Ishikawa (cell line): ENCODE measurements at regions not wholly inside any gene's neighbourhood (a gene's known extent, or its start where the extent isn't known, plus 50 kb on each side); places are given as distances from the start of the nearest gene placed in this dataset.
A peak's percentile ranks its signal among the peaks of the same experiment; 100 is the strongest.

Experiments
- CEBPB ChIP-seq: IDR thresholded peaks from 2 replicates; pipeline ENCODE4 v1.6.1; 2012
- CREB1 ChIP-seq: IDR thresholded peaks from 2 replicates; pipeline ENCODE4 v1.6.1; 2012; ENCODE audit warnings: low read depth
- EGR1 ChIP-seq: IDR thresholded peaks from 2 replicates; pipeline ENCODE4 v1.6.1; 2012
- EP300 ChIP-seq: IDR thresholded peaks from 2 replicates; pipeline ENCODE4 v1.6.1; 2012; ENCODE audit warnings: borderline replicate concordance
- FOXM1 ChIP-seq: IDR thresholded peaks from 2 replicates; pipeline ENCODE4 v1.6.1; 2012; ENCODE audit warnings: low read depth, borderline replicate concordance
- NFIC ChIP-seq: IDR thresholded peaks from 2 replicates; pipeline ENCODE4 v1.6.1; 2012
- RAD21 ChIP-seq: IDR thresholded peaks from 2 replicates; pipeline ENCODE4 v1.6.1; 2012; ENCODE audit warnings: low read depth
- TAF1 ChIP-seq: IDR thresholded peaks from 2 replicates; pipeline ENCODE4 v1.6.1; 2012; ENCODE audit warnings: low read depth, mild to moderate bottlenecking
- TCF12 ChIP-seq: IDR thresholded peaks from 2 replicates; pipeline ENCODE4 v1.6.1; 2012; ENCODE audit warnings: low read depth
- TEAD4 ChIP-seq: IDR thresholded peaks from 2 replicates; pipeline ENCODE4 v1.6.1; 2012
- YY1 ChIP-seq: IDR thresholded peaks from 2 replicates; pipeline ENCODE4 v1.6.1; 2012; ENCODE audit warnings: low read depth
- ZBTB7A ChIP-seq: IDR thresholded peaks from 2 replicates; pipeline ENCODE4 v1.6.1; 2012; ENCODE audit warnings: low read depth
- TF ChIP-seq, protein P1 (sequence below): IDR thresholded peaks from 2 replicates; pipeline ENCODE4 v1.6.1; 2012; ENCODE audit warnings: low read depth, mild to moderate bottlenecking
- TF ChIP-seq, protein P2 (sequence below): IDR thresholded peaks from 2 replicates; pipeline ENCODE4 v1.6.1; 2012
- TF ChIP-seq, protein P3 (sequence below): IDR thresholded peaks from 2 replicates; pipeline ENCODE4 v1.6.1; 2012

DNA sequence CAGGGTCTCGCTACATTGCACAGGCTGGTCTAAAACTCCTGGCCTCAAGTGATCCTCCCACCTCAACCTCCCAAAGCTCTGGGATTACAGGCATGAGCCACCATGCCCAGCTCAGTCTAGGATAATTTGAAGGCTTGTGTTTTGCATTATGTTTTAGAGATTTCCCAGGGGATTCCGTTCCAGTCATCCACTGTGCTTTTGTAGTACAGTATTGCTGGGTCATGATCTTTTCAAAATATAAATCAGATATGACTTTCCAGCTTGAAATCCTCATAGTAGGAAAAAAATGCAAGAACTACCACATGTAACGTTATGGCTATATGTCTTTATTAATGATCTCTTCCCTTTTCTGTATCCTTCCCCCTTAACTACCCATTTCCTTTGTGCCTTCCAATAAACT, 338.1 kb downstream of the PRELID2 start:
- TF ChIP-seq YY1, result no peak
- no peak for TF ChIP-seq TAF1
- TF ChIP-seq, protein P1, sequence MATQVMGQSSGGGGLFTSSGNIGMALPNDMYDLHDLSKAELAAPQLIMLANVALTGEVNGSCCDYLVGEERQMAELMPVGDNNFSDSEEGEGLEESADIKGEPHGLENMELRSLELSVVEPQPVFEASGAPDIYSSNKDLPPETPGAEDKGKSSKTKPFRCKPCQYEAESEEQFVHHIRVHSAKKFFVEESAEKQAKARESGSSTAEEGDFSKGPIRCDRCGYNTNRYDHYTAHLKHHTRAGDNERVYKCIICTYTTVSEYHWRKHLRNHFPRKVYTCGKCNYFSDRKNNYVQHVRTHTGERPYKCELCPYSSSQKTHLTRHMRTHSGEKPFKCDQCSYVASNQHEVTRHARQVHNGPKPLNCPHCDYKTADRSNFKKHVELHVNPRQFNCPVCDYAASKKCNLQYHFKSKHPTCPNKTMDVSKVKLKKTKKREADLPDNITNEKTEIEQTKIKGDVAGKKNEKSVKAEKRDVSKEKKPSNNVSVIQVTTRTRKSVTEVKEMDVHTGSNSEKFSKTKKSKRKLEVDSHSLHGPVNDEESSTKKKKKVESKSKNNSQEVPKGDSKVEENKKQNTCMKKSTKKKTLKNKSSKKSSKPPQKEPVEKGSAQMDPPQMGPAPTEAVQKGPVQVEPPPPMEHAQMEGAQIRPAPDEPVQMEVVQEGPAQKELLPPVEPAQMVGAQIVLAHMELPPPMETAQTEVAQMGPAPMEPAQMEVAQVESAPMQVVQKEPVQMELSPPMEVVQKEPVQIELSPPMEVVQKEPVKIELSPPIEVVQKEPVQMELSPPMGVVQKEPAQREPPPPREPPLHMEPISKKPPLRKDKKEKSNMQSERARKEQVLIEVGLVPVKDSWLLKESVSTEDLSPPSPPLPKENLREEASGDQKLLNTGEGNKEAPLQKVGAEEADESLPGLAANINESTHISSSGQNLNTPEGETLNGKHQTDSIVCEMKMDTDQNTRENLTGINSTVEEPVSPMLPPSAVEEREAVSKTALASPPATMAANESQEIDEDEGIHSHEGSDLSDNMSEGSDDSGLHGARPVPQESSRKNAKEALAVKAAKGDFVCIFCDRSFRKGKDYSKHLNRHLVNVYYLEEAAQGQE, result no peak

DNA sequence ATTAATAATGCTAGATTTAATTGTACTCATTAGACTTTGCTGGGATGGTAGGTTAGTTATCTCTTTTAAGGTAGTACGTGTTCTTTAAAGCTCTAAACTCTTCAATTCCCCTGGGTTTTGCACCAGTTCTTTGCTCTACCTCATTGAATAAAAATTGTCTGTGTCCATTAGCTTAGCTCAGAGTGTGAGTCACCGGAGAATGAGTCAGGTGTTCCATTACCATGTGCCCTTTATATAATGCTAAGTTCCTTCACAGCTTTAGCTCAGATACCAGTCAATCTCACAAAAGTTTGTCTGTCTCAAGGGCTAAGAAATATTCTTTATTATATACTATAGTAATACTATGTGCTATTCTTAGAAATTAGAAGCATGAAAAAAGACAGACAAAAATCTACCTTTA, 339.4 kb downstream of the PRELID2 start:
- TF ChIP-seq CEBPB (no peak), CREB1 (no peak), TEAD4 (no peak), TCF12 (peak; percentile 53; the same call in 1 of the 2 replicates), FOXM1 (peak; percentile 61), RAD21 (peak; percentile 7; the same call in 1 of the 2 replicates), EP300 (peak; percentile 72; the same call in 1 of the 2 replicates), EGR1 (no peak)
- TF ChIP-seq, protein P2, sequence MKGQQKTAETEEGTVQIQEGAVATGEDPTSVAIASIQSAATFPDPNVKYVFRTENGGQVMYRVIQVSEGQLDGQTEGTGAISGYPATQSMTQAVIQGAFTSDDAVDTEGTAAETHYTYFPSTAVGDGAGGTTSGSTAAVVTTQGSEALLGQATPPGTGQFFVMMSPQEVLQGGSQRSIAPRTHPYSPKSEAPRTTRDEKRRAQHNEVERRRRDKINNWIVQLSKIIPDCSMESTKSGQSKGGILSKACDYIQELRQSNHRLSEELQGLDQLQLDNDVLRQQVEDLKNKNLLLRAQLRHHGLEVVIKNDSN, result peak; percentile 68
- TF ChIP-seq, protein P3, sequence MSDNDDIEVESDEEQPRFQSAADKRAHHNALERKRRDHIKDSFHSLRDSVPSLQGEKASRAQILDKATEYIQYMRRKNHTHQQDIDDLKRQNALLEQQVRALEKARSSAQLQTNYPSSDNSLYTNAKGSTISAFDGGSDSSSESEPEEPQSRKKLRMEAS, result peak; percentile 86

DNA sequence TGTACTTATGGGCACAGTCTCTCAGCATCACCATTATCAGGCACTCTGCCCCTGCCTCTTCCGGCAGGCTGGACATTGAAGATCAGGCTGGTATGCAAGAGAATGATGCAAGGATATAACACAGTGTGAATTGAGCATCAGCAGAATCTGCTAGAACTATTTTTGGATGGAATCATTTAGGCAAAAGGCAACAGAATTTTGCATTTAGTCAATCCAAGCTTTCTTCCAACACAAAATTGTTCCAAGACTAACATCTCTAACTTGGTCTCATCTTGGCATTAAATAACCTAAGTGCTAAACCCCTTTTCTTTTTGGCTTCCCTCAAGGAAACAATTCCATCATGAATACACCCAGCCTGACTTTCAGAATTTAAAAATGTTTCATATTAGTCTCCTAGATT, 339.9 kb downstream of the PRELID2 start:
- TF ChIP-seq, protein P3, result no peak
- TF ChIP-seq TAF1, result no peak

DNA sequence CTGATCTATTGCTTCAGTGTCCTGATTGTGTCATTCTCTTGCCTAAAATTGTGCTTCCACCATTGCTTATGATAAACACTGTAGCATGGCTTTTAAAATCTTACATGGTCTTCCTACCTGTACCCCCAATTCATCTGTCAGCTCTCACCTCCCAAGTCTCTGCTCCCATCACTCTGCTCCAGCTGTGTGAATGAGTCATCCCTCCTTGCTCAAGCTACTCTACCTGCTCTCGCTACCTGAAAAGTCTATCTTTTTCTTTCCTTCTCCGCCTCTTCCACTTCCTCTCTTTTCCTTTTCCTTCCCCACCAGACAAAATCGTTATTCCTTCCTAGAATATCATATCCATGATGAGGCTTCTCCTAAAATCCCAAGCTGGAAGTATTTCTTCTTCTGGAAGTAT, 341.7 kb downstream of the PRELID2 start:
- no peak for TF ChIP-seq YY1
- no peak for TF ChIP-seq RAD21
- TF ChIP-seq EP300, result no peak
- TF ChIP-seq, protein P2, result no peak
- TF ChIP-seq, protein P3, result no peak

DNA sequence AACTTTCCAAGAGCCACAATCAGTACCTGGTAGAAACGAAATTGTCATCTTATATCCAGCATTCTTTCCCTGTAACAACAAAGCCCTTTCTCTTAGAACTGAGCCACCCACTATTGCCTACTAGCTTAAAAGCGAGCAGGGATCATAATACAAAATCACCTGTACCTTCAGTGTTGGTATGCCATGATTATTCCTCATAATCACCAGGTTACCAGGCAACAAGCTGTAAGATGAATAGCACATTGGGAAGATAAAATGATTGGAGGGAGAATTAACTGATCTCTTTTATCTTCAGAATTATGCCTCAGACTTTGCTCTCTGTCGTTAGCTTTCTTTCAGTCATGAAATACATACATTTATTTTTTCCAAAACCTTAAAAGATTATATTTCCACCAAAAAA, 345.6 kb downstream of the PRELID2 start:
- TF ChIP-seq FOXM1 (no peak), TEAD4 (no peak), CREB1 (no peak), EP300 (no peak), YY1 (no peak), EGR1 (no peak), TCF12 (no peak), RAD21 (no peak), CEBPB (no peak), TAF1 (no peak), ZBTB7A (no peak), NFIC (no peak)
- TF ChIP-seq, protein P3, result no peak
- TF ChIP-seq, protein P2, result no peak
- TF ChIP-seq, protein P1, result no peak

DNA sequence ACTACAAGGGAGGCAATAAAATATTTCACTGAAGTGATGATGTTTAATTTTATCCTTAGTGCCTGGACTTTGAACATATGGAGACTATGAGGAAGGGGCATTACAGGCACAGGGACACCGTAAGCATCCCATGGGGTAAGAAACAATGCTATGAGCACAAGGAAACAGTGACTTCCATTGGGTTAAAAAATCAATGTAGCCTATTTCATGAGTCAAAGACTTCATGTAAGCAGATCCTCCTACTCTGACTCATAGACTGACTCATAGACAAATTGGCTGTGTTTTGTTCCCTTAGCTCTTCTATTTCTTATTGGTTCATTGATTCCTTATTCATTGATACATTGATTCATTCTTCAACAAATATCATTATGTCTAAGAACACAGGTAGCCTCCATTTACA, 351.0 kb downstream of the PRELID2 start:
- TF ChIP-seq ZBTB7A, result no peak
- TF ChIP-seq, protein P1, result no peak
- no peak for TF ChIP-seq CEBPB
- no peak for TF ChIP-seq FOXM1
- TF ChIP-seq TAF1, result no peak
- TF ChIP-seq RAD21, result no peak
- TF ChIP-seq, protein P2, result no peak
- no peak for TF ChIP-seq YY1
- no peak for TF ChIP-seq NFIC
- TF ChIP-seq, protein P3, result no peak
- TF ChIP-seq CREB1, result no peak
- TF ChIP-seq EP300, result no peak
- no peak for TF ChIP-seq TCF12
- TF ChIP-seq EGR1, result no peak
- no peak for TF ChIP-seq TEAD4
